Left lung (tissue), 4 donors: ENCODE measurements at regions not wholly inside any gene's neighbourhood (a gene's known extent, or its start where the extent isn't known, plus 50 kb on each side); places are given as distances from the start of the nearest gene placed in this dataset.

Experiments used
- ATAC-seq: fragments of 200-7000 bp; cut with Tn5 transposase; one replicate; pipeline ENCODE4 v1.9.1; 2020; ENCODE audit warnings: moderate library complexity
- DNase-seq, 4 donors: peaks; one replicate each; pipeline ENCODE4 v3.0.0-alpha.2; 2013 to 2020
- H3K27ac ChIP-seq, 2 donors: fragments of 200-600 bp; sonication (generic) in 1 of 2; one replicate each; pipeline versions ENCODE4 v1.5.0 to v1.8.0; 2020 to 2021
- H3K27me3 ChIP-seq, 2 donors: fragments of 200-600 bp; sonication (generic) in 1 of 2; one replicate each; pipeline versions ENCODE4 v1.5.0 to v1.8.0; 2020 to 2021
- H3K36me3 ChIP-seq, 2 donors: fragments of 200-600 bp; sonication (generic) in 1 of 2; one replicate each; pipeline versions ENCODE4 v1.5.0 to v1.8.0; 2020 to 2021
- H3K4me1 ChIP-seq, 2 donors: fragments of 200-600 bp; one replicate each; pipeline ENCODE4 v1.8.0; 2021
- H3K4me3 ChIP-seq, 2 donors: fragments of 200-600 bp; sonication (generic) in 1 of 2; one replicate each; pipeline versions ENCODE4 v1.5.0 to v1.8.0; 2020 to 2021; ENCODE audit warnings: mild to moderate bottlenecking in 1 of 2
- H3K9me3 ChIP-seq, 2 donors: fragments of 200-600 bp; sonication (generic) in 1 of 2; one replicate each; pipeline versions ENCODE4 v1.5.0 to v1.8.0; 2020 to 2021
- CTCF ChIP-seq, 2 donors: fragments of 200-600 bp; sonication (generic) in 1 of 2; IDR thresholded peaks; one replicate each; pipeline versions ENCODE4 v1.5.0 to v1.8.0; 2021; ENCODE audit warnings: antibody characterized with exemption in 2 of 2
- intact Hi-C, 2 donors: fragments of 100-400 bp; cut with DNase I; formaldehyde crosslinking; loops; one replicate each; pipeline versions ENCODE4 v1.11.2 to v1.14.2; 2022
- donor health status: DM: no; HTN: yes; CAD: no.
- donor health status: DM: no; HTN: no; CAD: no.

- DNase-seq = no peak
- ATAC-seq = no peak
- H3K36me3 ChIP-seq = no peaks in the 10 kb centered on the region
- no peak overlapping the region for H3K27ac ChIP-seq
- no peak for TF ChIP-seq CTCF (IDR thresholded peaks at IDR 0.05)
- no peaks in the 10 kb centered on the region for H3K9me3 ChIP-seq
- H3K4me1 ChIP-seq = no peaks in the 10 kb centered on the region
- H3K27me3 ChIP-seq = no peaks in the 10 kb centered on the region
- intact Hi-C loops = no loop called here
- H3K4me3 ChIP-seq = no peak overlapping the region
These were observed 1394.8 kb downstream of the DSC3 start for GRCh38 chr18:29647700-29648099.

GRCh38 chr18:29644276-29644675 lies 1398.3 kb downstream of the DSC3 start:
- no peak overlapping the region for H3K4me3 ChIP-seq
- no peak for TF ChIP-seq CTCF (IDR thresholded peaks at IDR 0.05)
- no peaks in the 10 kb centered on the region for H3K27me3 ChIP-seq
- no peaks in the 10 kb centered on the region for H3K9me3 ChIP-seq
- no peaks in the 10 kb centered on the region for H3K36me3 ChIP-seq
- no peaks in the 10 kb centered on the region for H3K4me1 ChIP-seq
- no peak for DNase-seq
- no peak for ATAC-seq
- no peak overlapping the region for H3K27ac ChIP-seq
- intact Hi-C loops = no loop called here

GRCh38 chr18:29629493-29630036 lies 1413.0 kb downstream of the DSC3 start:
- DNase-seq (no peak), ATAC-seq (no peak)
- no peak overlapping the region for H3K27ac ChIP-seq
- no peaks in the 10 kb centered on the region for H3K9me3 ChIP-seq
- H3K4me1 ChIP-seq = no peaks in the 10 kb centered on the region
- no peak overlapping the region for H3K4me3 ChIP-seq
- no peaks in the 10 kb centered on the region for H3K36me3 ChIP-seq
- intact Hi-C loops = no loop called here
- no peaks in the 10 kb centered on the region for H3K27me3 ChIP-seq
- no peak for TF ChIP-seq CTCF (IDR thresholded peaks at IDR 0.05)

- no peak for ATAC-seq
- TF ChIP-seq CTCF (IDR thresholded peaks at IDR 0.05) = no peak
- Histone ChIP-seq H3K27me3 (no peaks in the 10 kb centered on the region), H3K4me1 (no peaks in the 10 kb centered on the region), H3K27ac (no peak overlapping the region), H3K4me3 (no peak overlapping the region), H3K9me3 (no peaks in the 10 kb centered on the region), H3K36me3 (no peaks in the 10 kb centered on the region)
- DNase-seq = no peak
- intact Hi-C loops = no loop called here
These were observed 1416.4 kb downstream of the DSC3 start for GRCh38 chr18:29626094-29626493.

- intact Hi-C loops = no loop called here
These were observed 1425.7 kb downstream of the DSC3 start for GRCh38 chr18:29616867-29617266.

More at GRCh38 chr18:29616867-29617266, 1425.7 kb downstream of the DSC3 start:
- H3K4me3 ChIP-seq = no peak overlapping the region
- H3K4me1 ChIP-seq = no peaks in the 10 kb centered on the region
- TF ChIP-seq CTCF (IDR thresholded peaks at IDR 0.05) = no peak
- no peak overlapping the region for H3K27ac ChIP-seq
- no peaks in the 10 kb centered on the region for H3K27me3 ChIP-seq
- no peak for DNase-seq
- no peak for ATAC-seq
- no peaks in the 10 kb centered on the region for H3K36me3 ChIP-seq
- H3K9me3 ChIP-seq = peaks cover 0 to 3% of the 10 kb centered on the region in 2 donors
